ENCODE measurements at regions not wholly inside any gene's neighbourhood (a gene's known extent, or its start where the extent isn't known, plus 50 kb on each side); places are given as distances from the start of the nearest gene placed in this dataset.

DNA sequence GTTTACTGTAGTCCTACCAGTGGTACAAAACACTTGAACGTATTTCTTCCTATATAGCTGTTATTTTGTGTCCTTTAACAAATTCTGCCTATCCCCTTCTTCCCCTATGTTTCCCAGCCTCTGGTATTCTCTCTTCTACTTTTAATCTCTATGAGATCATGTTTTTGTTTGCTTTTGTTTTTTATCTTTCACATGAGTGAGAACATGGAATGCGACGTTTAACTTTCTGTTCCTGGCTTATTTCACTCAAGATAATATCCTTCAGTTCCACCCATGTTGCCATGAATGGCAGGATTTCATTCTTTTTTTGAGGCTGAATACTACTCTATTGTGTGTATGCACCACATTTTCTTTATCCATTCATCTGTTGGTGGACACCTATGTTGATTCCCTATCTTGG, 634.4 kb upstream of the WWC1 start:
- Histone ChIP-seq H3K27me3 (ENCODE audit: control insufficient read depth, insufficient read depth, low read length, poor library complexity, severe bottlenecking) (no peaks in the 10 kb centered on the region), H3K4me1 (ENCODE audit: control insufficient read depth, insufficient read depth, low read length) (no peaks in the 10 kb centered on the region), H3K36me3 (ENCODE audit: control insufficient read depth, insufficient read depth, low read length) (no peaks in the 10 kb centered on the region), H3K27ac (ENCODE audit: insufficient read depth, low read depth, low read length, poor library complexity, severe bottlenecking) (no peak overlapping the region), H3K9me3 (ENCODE audit: control insufficient read depth, low read length) (no peaks in the 10 kb centered on the region), H3K4me3 (ENCODE audit: insufficient read depth, low read depth, low read length) (no peak overlapping the region)
- 89 to 90% methylated on average over 3 of the region's 3 CpGs for WGBS, 2 experiments

- H3K9me3 ChIP-seq (ENCODE audit: control insufficient read depth, low read length): no peaks in the 10 kb centered on the region
- no peak overlapping the region for H3K4me3 ChIP-seq (ENCODE audit: insufficient read depth, low read depth, low read length)
- 88 to 98% methylated on average over 2 of the region's 2 CpGs for WGBS, 2 experiments
These were observed 632.6 kb upstream of the WWC1 start for GRCh38 chr5:167658889-167659288.

GRCh38 chr5:167661605-167662004, 629.8 kb upstream of the WWC1 start:
- Histone ChIP-seq H3K36me3 (ENCODE audit: control insufficient read depth, insufficient read depth, low read length) (no peaks in the 10 kb centered on the region), H3K4me3 (ENCODE audit: insufficient read depth, low read depth, low read length) (no peak overlapping the region), H3K27ac (ENCODE audit: insufficient read depth, low read depth, low read length, poor library complexity, severe bottlenecking) (no peak overlapping the region), H3K9me3 (ENCODE audit: control insufficient read depth, low read length) (no peaks in the 10 kb centered on the region), H3K27me3 (ENCODE audit: control insufficient read depth, insufficient read depth, low read length, poor library complexity, severe bottlenecking) (no peaks in the 10 kb centered on the region), H3K4me1 (ENCODE audit: control insufficient read depth, insufficient read depth, low read length) (no peaks in the 10 kb centered on the region)
- 92 to 93% methylated on average over 3 of the region's 3 CpGs for WGBS, 2 experiments

More at GRCh38 chr5:167658889-167659288, 632.6 kb upstream of the WWC1 start:
- Histone ChIP-seq H3K36me3 (ENCODE audit: control insufficient read depth, insufficient read depth, low read length) (no peaks in the 10 kb centered on the region), H3K27me3 (ENCODE audit: control insufficient read depth, insufficient read depth, low read length, poor library complexity, severe bottlenecking) (no peaks in the 10 kb centered on the region), H3K27ac (ENCODE audit: insufficient read depth, low read depth, low read length, poor library complexity, severe bottlenecking) (no peak overlapping the region), H3K4me1 (ENCODE audit: control insufficient read depth, insufficient read depth, low read length) (no peaks in the 10 kb centered on the region)

- Histone ChIP-seq H3K27ac (ENCODE audit: insufficient read depth, low read depth, low read length, poor library complexity, severe bottlenecking) (no peak overlapping the region), H3K27me3 (ENCODE audit: control insufficient read depth, insufficient read depth, low read length, poor library complexity, severe bottlenecking) (no peaks in the 10 kb centered on the region), H3K4me1 (ENCODE audit: control insufficient read depth, insufficient read depth, low read length) (no peaks in the 10 kb centered on the region), H3K4me3 (ENCODE audit: insufficient read depth, low read depth, low read length) (no peak overlapping the region), H3K9me3 (ENCODE audit: control insufficient read depth, low read length) (no peaks in the 10 kb centered on the region), H3K36me3 (ENCODE audit: control insufficient read depth, insufficient read depth, low read length) (no peaks in the 10 kb centered on the region)
- WGBS, 2 experiments: 100% methylated on average over 3 of the region's 3 CpGs
These were observed 627.1 kb upstream of the WWC1 start for GRCh38 chr5:167664222-167664804.

GRCh38 chr5:167665841-167666375, 625.5 kb upstream of the WWC1 start:
- no peak overlapping the region for H3K27ac ChIP-seq (ENCODE audit: insufficient read depth, low read depth, low read length, poor library complexity, severe bottlenecking)
- peaks cover 5% of the 10 kb centered on the region for H3K4me1 ChIP-seq (ENCODE audit: control insufficient read depth, insufficient read depth, low read length)
- no peaks in the 10 kb centered on the region for H3K27me3 ChIP-seq (ENCODE audit: control insufficient read depth, insufficient read depth, low read length, poor library complexity, severe bottlenecking)
- 85 to 86% methylated on average over 5 of the region's 5 CpGs for WGBS, 2 experiments
- H3K4me3 ChIP-seq (ENCODE audit: insufficient read depth, low read depth, low read length): no peak overlapping the region
- H3K9me3 ChIP-seq (ENCODE audit: control insufficient read depth, low read length): no peaks in the 10 kb centered on the region
- no peaks in the 10 kb centered on the region for H3K36me3 ChIP-seq (ENCODE audit: control insufficient read depth, insufficient read depth, low read length)

- WGBS, 2 experiments: 91 to 97% methylated on average over 2 of the region's 4 CpGs
- H3K27me3 ChIP-seq (ENCODE audit: control insufficient read depth, insufficient read depth, low read length, poor library complexity, severe bottlenecking): no peaks in the 10 kb centered on the region
- no peaks in the 10 kb centered on the region for H3K9me3 ChIP-seq (ENCODE audit: control insufficient read depth, low read length)
- no peak overlapping the region for H3K4me3 ChIP-seq (ENCODE audit: insufficient read depth, low read depth, low read length)
- H3K36me3 ChIP-seq (ENCODE audit: control insufficient read depth, insufficient read depth, low read length): no peaks in the 10 kb centered on the region
- peaks cover 5% of the 10 kb centered on the region for H3K4me1 ChIP-seq (ENCODE audit: control insufficient read depth, insufficient read depth, low read length)
- H3K27ac ChIP-seq (ENCODE audit: insufficient read depth, low read depth, low read length, poor library complexity, severe bottlenecking): no peak overlapping the region
These were observed 620.3 kb upstream of the WWC1 start for GRCh38 chr5:167671176-167671575.

DNA sequence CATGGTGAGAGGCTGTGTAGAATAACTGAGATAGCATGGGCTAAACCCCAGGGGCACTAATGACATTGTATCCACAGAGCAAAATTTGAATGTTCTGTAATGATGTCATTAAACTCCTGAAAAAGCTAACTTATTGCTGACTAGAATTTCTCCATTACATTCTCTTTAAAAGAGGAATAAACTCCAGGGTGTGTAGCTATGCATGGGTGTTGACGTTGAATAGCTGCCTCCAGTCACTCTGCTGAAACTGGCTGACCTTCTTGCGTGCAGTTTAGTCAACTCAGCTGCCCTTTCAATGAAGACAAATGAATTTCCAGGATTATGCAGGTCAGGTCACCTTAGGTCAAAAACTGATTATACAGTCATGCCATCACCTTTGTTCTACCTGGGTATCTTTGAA, 617.5 kb upstream of the WWC1 start:
- no peaks in the 10 kb centered on the region for H3K36me3 ChIP-seq (ENCODE audit: control insufficient read depth, insufficient read depth, low read length)
- H3K9me3 ChIP-seq (ENCODE audit: control insufficient read depth, low read length): no peaks in the 10 kb centered on the region
- no peaks in the 10 kb centered on the region for H3K27me3 ChIP-seq (ENCODE audit: control insufficient read depth, insufficient read depth, low read length, poor library complexity, severe bottlenecking)
- no peak overlapping the region for H3K27ac ChIP-seq (ENCODE audit: insufficient read depth, low read depth, low read length, poor library complexity, severe bottlenecking)
- WGBS, 2 experiments: 83 to 94% methylated on average over 2 of the region's 2 CpGs
- peaks cover 5% of the 10 kb centered on the region for H3K4me1 ChIP-seq (ENCODE audit: control insufficient read depth, insufficient read depth, low read length)
- no peak overlapping the region for H3K4me3 ChIP-seq (ENCODE audit: insufficient read depth, low read depth, low read length)

DNA sequence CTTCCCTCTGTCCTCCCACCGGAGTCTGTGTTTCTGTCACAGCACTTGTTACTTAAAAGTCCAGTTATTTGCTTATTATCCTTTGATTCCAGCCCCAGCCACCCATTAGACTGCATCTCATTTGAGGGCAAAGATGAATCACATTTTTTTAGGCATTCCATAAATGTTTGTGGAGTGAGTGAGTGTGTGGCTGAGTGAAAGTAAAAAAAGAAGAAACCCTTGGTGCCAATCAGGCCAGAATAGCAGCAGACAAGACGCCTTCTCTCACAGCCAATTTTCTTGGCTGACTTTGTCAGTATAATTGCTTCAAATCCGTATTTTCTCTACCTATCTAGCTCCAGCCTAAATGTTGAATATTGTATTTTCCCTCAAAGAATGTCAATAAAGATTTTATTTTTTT, 613.0 kb upstream of the WWC1 start:
- H3K9me3 ChIP-seq (ENCODE audit: control insufficient read depth, low read length): peaks cover 2% of the 10 kb centered on the region
- no peaks in the 10 kb centered on the region for H3K27me3 ChIP-seq (ENCODE audit: control insufficient read depth, insufficient read depth, low read length, poor library complexity, severe bottlenecking)
- WGBS, 2 experiments: 81 to 85% methylated on average over 3 of the region's 3 CpGs
- H3K4me1 ChIP-seq (ENCODE audit: control insufficient read depth, insufficient read depth, low read length): no peaks in the 10 kb centered on the region
- no peak overlapping the region for H3K4me3 ChIP-seq (ENCODE audit: insufficient read depth, low read depth, low read length)
- no peaks in the 10 kb centered on the region for H3K36me3 ChIP-seq (ENCODE audit: control insufficient read depth, insufficient read depth, low read length)
- no peak overlapping the region for H3K27ac ChIP-seq (ENCODE audit: insufficient read depth, low read depth, low read length, poor library complexity, severe bottlenecking)

- Histone ChIP-seq H3K4me3 (ENCODE audit: insufficient read depth, low read depth, low read length) (no peak overlapping the region), H3K27ac (ENCODE audit: insufficient read depth, low read depth, low read length, poor library complexity, severe bottlenecking) (no peak overlapping the region), H3K27me3 (ENCODE audit: control insufficient read depth, insufficient read depth, low read length, poor library complexity, severe bottlenecking) (no peaks in the 10 kb centered on the region), H3K36me3 (ENCODE audit: control insufficient read depth, insufficient read depth, low read length) (no peaks in the 10 kb centered on the region), H3K4me1 (ENCODE audit: control insufficient read depth, insufficient read depth, low read length) (no peaks in the 10 kb centered on the region), H3K9me3 (ENCODE audit: control insufficient read depth, low read length) (peaks cover 2% of the 10 kb centered on the region)
- 93 to 97% methylated on average over 3 of the region's 3 CpGs for WGBS, 2 experiments
These were observed 607.2 kb upstream of the WWC1 start for GRCh38 chr5:167684251-167684650.

GRCh38 chr5:167688341-167689130, 602.9 kb upstream of the WWC1 start:
- Histone ChIP-seq H3K27me3 (ENCODE audit: control insufficient read depth, insufficient read depth, low read length, poor library complexity, severe bottlenecking) (no peaks in the 10 kb centered on the region), H3K27ac (ENCODE audit: insufficient read depth, low read depth, low read length, poor library complexity, severe bottlenecking) (no peak overlapping the region), H3K4me3 (ENCODE audit: insufficient read depth, low read depth, low read length) (no peak overlapping the region), H3K4me1 (ENCODE audit: control insufficient read depth, insufficient read depth, low read length) (no peaks in the 10 kb centered on the region), H3K9me3 (ENCODE audit: control insufficient read depth, low read length) (no peaks in the 10 kb centered on the region), H3K36me3 (ENCODE audit: control insufficient read depth, insufficient read depth, low read length) (no peaks in the 10 kb centered on the region)
- WGBS, 2 experiments: 94 to 96% methylated on average over 8 of the region's 8 CpGs

Data from ectodermal cell (in vitro differentiated cells).